Endothelial cell (in vitro differentiated cells): ENCODE measurements at regions not wholly inside any gene's neighbourhood (a gene's known extent, or its start where the extent isn't known, plus 50 kb on each side); places are given as distances from the start of the nearest gene placed in this dataset.

Experiments used
- DNase-seq: peaks from one replicate; pipeline ENCODE4 v3.0.0; 2021; ENCODE audit warnings: low spot score
- H3K27ac Mint-ChIP-seq: one replicate; pipeline ENCODE4 v1.8.0; 2021; ENCODE audit warnings: mixed read lengths, inconsistent platforms; ENCODE audit not compliant: unreplicated experiment
- H3K27me3 Mint-ChIP-seq: one replicate; pipeline ENCODE4 v1.8.0; 2021; ENCODE audit warnings: mild to moderate bottlenecking, moderate library complexity, mixed read lengths, inconsistent platforms; ENCODE audit not compliant: unreplicated experiment
- H3K36me3 Mint-ChIP-seq: one replicate; pipeline ENCODE4 v1.8.0; 2021; ENCODE audit warnings: mild to moderate bottlenecking, low read depth, mixed read lengths, inconsistent platforms; ENCODE audit not compliant: unreplicated experiment
- H3K4me1 Mint-ChIP-seq: one replicate; pipeline ENCODE4 v1.8.0; 2021; ENCODE audit warnings: mild to moderate bottlenecking, mixed read lengths, inconsistent platforms; ENCODE audit not compliant: unreplicated experiment
- H3K4me3 Mint-ChIP-seq: one replicate; pipeline ENCODE4 v1.8.0; 2021; ENCODE audit warnings: mild to moderate bottlenecking, mixed read lengths, inconsistent platforms; ENCODE audit not compliant: unreplicated experiment
- H3K9me3 Mint-ChIP-seq: one replicate; pipeline ENCODE4 v1.8.0; 2021; ENCODE audit warnings: mixed read lengths, inconsistent platforms; ENCODE audit not compliant: unreplicated experiment
- TF ChIP-seq, protein P1 (sequence below): fragments of 200-600 bp; sonication (generic); IDR thresholded peaks from one replicate; pipeline ENCODE4 v1.5.0; 2021; ENCODE audit warnings: antibody characterized with exemption; ENCODE audit not compliant: unreplicated experiment

DNA sequence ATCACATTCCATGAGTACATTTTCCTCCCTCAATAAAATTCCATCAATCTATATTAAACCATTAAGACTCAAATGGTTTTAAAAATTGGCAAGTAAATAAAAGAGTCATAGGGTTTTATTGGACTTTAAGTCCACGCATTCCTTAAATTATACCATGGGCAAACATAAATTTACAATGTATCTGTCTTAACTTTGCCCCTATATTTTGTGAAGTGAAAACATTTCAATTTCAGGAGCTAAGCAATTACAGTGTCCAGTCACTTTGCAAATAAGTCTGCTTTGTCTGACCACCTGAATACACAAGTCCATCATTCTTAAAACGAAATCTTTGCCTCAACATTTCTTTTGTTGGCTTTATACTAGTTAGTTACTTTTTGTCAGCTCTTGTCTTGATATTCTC is 197.5 kb upstream of the SEMA3D start:
- Mint-ChIP-seq H3K36me3 (no peaks in the 10 kb centered on the region), H3K27me3 (no peaks in the 10 kb centered on the region), H3K9me3 (no peaks in the 10 kb centered on the region), H3K27ac (no peak overlapping the region), H3K4me3 (no peak overlapping the region), H3K4me1 (no peaks in the 10 kb centered on the region)
- TF ChIP-seq, protein P1, sequence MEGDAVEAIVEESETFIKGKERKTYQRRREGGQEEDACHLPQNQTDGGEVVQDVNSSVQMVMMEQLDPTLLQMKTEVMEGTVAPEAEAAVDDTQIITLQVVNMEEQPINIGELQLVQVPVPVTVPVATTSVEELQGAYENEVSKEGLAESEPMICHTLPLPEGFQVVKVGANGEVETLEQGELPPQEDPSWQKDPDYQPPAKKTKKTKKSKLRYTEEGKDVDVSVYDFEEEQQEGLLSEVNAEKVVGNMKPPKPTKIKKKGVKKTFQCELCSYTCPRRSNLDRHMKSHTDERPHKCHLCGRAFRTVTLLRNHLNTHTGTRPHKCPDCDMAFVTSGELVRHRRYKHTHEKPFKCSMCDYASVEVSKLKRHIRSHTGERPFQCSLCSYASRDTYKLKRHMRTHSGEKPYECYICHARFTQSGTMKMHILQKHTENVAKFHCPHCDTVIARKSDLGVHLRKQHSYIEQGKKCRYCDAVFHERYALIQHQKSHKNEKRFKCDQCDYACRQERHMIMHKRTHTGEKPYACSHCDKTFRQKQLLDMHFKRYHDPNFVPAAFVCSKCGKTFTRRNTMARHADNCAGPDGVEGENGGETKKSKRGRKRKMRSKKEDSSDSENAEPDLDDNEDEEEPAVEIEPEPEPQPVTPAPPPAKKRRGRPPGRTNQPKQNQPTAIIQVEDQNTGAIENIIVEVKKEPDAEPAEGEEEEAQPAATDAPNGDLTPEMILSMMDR, result no peak
- no peak for DNase-seq

- Mint-ChIP-seq H3K9me3 (no peaks in the 10 kb centered on the region), H3K4me1 (no peaks in the 10 kb centered on the region), H3K4me3 (no peak overlapping the region), H3K27me3 (no peaks in the 10 kb centered on the region), H3K27ac (no peak overlapping the region), H3K36me3 (no peaks in the 10 kb centered on the region)
- TF ChIP-seq, protein P1, result no peak
- DNase-seq, result no peak
Observed at GRCh38 chr7:85381212-85381611, 194.4 kb upstream of the SEMA3D start.

DNA sequence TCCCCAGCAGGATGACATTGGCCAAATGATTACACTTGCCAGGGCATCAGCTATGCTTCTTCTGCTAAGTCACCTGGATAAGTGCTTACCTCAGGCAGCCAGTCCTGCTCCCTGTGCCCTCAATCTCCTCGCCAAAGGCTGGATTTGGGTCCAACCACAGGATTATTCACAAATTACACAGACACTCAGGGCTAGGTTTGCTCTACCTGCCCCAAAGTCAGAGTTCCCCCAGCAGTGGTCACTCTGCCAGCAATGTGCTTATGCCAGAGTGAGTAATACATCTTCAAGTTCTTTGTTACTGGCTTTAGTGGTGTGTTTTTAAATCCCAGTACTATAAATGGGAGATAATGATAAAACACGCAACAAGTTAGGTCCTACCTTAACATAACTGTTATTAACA is 189.7 kb upstream of the SEMA3D start:
- TF ChIP-seq, protein P1, result no peak
- no peak overlapping the region for H3K27ac Mint-ChIP-seq
- no peaks in the 10 kb centered on the region for H3K4me1 Mint-ChIP-seq
- H3K4me3 Mint-ChIP-seq, result no peak overlapping the region
- no peaks in the 10 kb centered on the region for H3K27me3 Mint-ChIP-seq
- DNase-seq, result no peak
- H3K36me3 Mint-ChIP-seq, result no peaks in the 10 kb centered on the region
- H3K9me3 Mint-ChIP-seq, result no peaks in the 10 kb centered on the region

DNA sequence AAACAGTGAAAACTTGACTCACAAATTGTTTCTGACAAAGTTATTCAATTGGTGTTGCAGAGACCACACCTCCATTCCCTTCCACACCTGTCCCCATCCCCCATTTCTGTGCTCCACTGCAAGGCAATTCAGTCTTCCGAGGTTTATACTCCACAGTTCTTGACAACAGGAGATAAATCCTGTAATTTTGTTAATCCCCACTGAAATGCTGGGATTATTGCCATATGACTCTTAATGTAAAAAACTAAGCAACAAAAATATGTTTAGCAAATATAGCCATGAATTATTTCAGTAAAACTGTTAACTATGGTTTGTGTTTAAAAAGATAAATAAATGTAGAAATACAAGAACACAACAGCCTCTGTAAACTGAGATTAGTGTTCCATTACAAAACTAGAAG is 170.1 kb upstream of the SEMA3D start:
- H3K27ac Mint-ChIP-seq, result no peak overlapping the region
- TF ChIP-seq, protein P1, result no peak
- H3K9me3 Mint-ChIP-seq, result peaks cover 5% of the 10 kb centered on the region
- no peak overlapping the region for H3K4me3 Mint-ChIP-seq
- DNase-seq, result no peak
- H3K27me3 Mint-ChIP-seq, result no peaks in the 10 kb centered on the region
- H3K36me3 Mint-ChIP-seq, result no peaks in the 10 kb centered on the region
- no peaks in the 10 kb centered on the region for H3K4me1 Mint-ChIP-seq

DNA sequence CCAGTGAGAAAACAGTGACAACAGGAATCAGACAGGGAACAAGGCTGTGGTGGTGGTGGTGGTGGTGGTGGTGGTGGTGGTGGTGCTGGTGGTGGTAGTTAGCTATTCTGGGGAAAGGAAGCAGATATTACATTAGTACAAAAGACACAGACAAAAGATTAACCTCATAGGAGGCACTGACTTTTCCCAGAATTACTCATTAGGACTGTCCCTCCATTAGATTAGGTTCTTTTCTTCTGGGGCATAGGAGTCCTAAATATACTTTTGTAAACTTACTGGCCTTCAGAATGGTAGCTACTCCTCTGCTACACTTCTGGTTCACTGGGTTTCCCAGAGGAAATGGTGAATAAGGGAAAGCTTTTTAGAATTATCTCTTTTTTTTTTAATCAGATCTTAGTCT is 156.6 kb upstream of the SEMA3D start:
- Mint-ChIP-seq H3K36me3 (no peaks in the 10 kb centered on the region), H3K4me1 (peaks cover 7% of the 10 kb centered on the region), H3K27ac (no peak overlapping the region)

More for the DNA sequence above, 156.6 kb upstream of the SEMA3D start:
- TF ChIP-seq, protein P1, result no peak
- Mint-ChIP-seq H3K9me3 (no peaks in the 10 kb centered on the region), H3K27me3 (no peaks in the 10 kb centered on the region), H3K4me3 (no peak overlapping the region)
- no peak for DNase-seq
